Embryonic facial prominence (tissue), 1 donor: ENCODE measurements at regions not wholly inside any gene's neighbourhood (a gene's known extent, or its start where the extent isn't known, plus 50 kb on each side); places are given as distances from the start of the nearest gene placed in this dataset.

Experiments used
- DNase-seq: peaks from one replicate; pipeline ENCODE4 v3.0.0-alpha.2; 2016; ENCODE audit errors: extremely low spot score

DNA sequence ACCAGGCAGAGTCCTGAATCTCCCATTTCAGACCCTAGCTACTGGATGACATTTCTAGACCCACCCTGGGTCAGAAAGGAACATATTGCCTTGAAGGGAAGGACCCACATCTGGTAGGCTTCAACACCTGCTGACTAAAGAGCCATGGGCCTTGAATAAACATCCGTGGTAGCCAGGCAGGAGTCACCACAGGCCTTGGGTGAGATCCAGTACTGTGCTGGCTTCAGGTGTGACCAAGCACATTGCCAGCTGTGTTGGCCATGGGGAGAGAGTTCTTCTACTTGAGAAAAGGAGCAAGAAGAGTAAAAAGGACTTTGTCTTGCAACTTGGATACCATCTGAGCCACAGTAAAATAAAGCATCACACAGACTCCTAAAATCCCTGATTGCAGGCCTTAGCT is 332.6 kb downstream of the SLC16A7 start:
- no peak for DNase-seq

DNA sequence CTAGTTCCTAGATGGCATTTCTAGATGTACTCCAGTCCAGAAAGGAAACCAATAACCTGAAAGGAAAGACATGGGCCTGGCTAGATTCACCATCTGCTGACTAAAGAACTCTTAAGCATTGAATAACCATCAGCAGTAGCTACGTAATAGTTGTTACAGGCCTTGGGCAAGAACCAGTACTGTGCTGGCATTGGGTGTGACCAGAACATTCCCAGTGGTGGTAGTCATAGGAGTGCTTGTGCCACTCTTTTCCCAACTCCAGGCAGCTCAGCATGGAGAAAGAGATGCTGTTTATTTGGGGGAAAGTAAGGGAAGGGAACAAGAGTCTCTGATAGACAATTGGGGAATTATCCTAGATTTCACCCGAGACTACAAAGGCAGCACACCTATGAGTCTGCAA is 333.3 kb downstream of the SLC16A7 start:
- DNase-seq, result no peak

DNA sequence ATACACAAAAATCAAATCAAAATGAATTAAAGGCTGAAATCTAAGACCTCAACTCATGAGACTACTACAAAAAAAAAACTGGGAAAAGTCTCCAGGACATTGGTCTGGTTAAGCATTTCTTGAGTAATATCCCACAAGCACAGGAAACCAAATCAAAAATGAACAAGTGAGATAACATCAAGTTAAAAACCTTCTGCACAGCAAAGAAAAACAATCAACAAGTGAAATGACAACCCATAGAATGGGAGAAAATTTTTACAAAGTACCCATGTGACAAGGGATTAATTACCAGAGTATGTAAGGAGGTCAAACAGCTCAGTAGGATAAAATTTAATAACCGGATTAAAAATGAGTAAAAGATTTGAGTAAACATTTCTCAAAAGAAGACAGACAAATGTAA is 338.7 kb downstream of the SLC16A7 start:
- DNase-seq, result no peak

DNA sequence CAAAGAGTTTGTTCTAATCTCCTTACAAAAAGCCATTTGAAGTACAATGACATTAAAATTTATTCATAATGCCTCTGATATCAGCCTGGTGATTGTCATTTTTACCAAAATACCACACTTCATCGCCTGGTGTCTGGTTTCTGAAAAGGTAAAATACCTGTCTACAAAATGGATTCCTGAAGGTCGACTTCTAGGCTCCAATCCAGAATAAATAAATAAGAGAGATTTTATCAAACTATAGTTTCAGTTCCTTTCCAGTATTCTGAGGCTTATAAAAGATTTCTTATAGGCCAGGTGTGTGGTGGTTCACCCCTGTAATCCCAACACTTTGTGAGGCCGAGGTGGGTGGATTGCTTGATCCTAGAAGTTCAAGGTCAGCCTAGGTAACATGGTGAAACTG is 340.7 kb downstream of the SLC16A7 start:
- no peak for DNase-seq

DNA sequence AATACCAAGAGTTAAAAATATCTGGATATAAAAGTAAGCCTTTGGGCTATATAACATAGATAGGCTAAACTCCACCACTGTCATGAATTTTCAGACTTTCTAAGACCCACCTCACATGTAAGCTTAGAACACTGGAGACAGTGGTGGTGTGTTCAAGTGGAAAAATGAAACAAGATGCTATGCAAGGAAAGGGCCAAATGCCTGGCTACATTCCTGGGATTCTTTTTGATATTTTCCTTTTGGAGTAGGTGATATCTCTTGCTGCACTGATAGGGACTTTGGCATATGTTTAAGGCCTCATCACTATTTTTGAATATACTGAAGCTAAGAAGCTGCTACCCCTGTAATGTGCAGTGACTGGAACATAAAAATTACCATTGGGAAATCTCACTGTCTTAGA is 341.3 kb downstream of the SLC16A7 start:
- DNase-seq, result no peak

DNA sequence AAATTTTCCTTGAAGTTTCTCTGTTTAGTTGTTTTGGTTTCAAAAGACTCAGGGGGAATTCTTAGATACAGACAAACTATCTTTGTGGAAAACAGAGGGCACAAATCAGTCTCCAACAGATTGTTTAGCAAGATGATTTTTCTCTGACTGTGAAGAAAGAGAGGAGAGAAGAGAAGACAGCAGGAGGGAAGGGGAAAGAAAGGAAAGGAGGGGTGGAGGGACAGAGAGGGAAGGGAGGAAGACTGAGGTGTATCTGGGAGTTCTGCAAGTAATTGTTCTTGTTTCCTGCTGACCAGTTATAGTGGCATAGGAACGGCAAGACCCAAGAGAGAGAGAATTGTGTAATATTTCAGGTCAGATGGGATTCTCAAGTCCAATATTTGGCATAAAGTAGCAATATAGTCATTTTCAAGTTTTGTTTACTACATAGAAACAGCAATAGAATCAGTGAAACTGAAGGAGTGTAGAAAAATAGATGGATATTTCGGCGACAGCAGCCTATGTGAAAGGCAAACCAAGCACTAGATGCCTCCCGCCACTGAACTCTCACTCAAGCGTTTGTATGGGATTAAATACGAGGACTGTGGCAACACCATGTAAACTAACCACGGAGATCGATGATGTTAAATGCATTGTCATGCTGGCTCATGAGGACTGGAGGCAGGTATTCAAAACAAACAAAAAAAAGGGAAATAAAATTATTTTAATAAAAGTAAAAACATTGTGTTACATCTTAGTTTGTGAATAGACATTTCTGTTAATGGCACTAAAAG is 342.5 kb downstream of the SLC16A7 start:
- no peak for DNase-seq

DNA sequence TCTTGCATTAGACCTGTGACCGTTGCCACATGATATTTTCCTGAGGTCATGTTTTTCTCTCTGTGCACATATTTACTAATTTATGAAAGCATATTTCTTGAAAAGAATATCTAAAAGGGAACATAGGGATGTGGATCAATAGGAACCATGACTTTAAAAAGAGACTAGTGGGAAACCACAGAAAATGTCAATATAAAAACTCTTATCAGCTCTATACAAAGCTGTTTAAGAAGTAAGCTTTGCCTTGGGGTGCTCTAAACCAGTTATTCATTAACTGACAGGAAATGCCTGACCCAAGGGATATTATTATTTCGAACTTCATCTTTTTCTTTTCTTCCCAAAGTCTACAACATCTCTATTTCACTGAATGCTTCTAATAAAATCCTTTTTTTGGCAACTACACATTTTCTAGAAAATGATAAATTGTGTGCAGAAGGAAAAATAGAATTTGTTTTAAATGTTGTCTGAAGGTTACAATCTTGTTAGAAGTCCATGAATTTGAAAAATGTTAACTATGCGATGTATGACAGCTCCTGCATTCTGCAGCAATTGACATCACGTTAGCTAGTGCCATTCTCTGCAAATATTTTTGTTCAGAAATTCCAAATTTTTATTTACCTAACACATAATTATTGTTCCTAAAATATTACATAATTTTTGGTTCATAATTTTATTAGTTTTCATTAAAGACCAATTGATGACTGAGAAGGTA is 345.0 kb downstream of the SLC16A7 start:
- no peak for DNase-seq

DNA sequence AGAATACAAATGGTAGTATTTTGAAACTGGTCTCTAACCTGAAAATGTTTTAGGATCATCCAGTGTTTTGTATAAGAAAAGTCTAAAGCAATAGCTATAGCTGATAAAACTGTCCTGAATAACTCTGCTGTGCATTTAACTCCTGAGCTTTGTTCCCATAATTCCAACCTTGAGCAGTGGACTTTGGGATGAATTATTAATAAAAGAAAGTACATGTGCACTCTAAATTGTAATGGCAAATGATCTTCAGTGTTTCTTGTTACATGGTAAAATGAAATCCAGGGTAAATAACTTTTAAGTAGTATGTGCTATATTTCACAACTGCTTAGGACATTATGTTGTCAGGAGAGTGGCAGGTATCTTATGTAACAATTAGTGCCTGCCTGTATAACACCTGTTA is 345.6 kb downstream of the SLC16A7 start:
- no peak for DNase-seq

DNA sequence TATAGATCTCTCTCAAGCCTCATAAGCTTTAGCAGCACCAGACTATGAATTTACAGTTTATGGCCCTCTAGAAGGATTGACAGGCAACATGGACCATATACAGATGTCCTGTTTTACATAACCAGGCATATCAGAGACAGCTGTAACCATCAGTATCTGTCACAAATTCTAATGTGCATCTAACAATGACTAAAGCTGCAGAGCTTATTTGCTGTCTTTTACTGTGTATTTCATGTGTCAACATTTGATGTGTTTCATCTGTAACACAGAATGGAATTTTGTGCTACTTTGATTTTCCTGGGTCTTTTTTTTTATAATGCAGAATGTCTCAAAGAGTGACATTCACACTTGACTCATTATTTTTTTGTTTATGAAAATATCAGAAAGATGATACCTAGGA is 348.3 kb downstream of the SLC16A7 start:
- DNase-seq, result no peak

DNA sequence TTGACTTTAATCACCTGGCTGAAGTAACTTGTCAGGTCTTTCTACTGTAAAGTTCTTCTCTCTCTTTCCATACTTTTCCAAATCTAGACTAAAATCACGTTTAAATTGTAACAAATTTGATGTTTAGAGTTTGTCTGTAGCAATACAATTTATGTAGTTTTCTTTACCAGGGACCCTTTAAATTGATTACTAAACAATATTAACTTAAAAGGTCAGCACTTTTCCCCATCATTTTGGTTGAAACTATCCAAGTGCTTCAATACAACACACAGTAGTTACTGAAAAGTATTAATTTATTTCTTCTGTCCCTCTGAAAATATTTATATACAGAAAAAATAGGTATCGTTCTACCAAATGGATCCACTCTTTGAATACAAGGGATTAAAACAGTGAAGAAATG is 350.8 kb downstream of the SLC16A7 start:
- DNase-seq, result no peak

DNA sequence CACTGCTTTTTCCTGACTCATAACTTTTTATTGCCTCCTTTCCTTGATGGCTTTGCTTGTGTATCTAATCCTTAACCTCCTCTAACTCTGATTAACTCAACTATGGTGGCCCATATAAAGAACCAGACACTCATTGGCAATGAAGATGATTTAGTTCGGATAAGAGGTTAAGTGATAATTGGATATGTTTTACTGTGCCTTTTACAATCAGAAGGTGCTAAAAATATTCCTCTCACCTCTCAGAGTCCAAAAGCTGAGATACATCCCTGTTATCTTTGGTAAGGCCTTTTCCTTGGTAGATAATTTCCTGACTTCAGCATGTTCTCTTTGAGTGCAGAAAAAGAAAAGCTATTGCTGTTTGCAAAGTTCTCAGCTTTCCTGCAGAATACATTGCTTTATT is 367.7 kb downstream of the SLC16A7 start:
- no peak for DNase-seq

DNA sequence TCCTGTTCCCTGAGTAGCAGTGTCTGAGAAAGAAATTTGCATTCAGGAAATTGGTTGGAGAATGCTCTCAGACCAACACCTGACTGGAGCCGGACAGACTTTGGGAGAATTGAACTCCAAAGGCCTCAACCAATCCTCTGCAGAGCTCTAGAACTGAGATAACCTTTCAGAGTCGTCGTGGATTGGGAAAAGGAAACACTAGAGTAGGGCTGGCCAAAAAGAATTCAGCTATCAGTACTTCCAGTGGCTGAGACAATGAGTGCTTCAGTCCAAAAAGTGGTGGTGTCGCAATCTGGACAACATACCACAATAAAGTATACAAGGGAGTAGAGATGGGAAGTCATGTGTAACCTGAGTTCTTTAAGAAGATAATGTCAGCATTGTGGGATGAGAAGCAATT is 377.1 kb downstream of the SLC16A7 start:
- DNase-seq, result no peak

DNA sequence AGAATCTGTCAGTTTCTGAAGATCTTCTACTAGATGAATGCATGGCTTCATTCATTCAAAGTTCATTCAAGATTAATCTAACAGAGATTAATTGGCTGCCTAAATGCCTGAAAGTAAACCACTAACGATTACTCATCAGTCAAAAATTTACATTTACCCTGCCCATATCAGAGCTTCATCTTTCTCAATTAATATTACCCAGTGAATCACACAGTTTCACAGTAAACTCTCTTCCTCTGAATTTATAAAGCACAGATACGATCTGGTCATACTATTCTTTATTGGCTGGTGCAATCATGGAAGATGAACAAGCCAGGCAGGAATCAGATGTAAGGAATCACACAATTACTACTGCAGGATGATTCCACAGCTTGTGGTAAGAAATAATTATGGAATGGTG is 377.7 kb downstream of the SLC16A7 start:
- no peak for DNase-seq

DNA sequence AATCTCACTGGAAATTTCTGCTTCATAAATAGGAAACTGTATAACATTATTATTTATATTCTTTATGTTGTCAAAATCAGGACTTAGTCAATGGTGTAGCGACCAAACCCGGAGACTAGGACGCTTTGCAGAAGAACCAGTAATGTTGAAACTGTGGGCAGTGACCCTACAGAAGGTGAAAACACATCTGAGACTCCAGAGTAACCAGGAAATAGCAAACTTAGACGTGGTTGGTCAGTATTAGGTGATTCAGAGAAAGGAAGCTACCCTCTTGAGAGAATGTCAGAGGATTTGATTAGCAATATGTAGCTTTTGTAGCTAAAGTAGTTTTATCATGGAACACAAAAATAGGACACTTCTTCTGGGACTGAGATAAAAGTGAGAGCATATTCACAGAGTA is 381.9 kb downstream of the SLC16A7 start:
- no peak for DNase-seq

DNA sequence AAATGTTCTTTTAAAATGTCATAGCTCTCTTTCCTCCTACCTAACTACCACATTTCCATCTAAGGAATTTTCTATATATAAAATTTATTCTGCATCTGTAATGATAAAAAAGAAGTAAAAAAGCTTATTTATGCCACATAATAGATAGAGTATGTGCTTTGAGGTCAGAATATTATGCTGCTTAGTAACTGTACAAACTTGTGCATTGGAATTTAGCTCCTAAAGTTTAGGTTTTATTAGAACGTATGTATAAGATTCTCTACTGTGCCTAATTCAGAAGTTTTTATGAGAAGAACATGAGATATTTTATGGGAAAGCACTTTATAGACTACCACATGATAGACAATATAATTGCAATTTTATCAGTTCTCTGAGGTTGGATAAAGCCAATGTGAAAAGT is 384.6 kb downstream of the SLC16A7 start:
- no peak for DNase-seq

DNA sequence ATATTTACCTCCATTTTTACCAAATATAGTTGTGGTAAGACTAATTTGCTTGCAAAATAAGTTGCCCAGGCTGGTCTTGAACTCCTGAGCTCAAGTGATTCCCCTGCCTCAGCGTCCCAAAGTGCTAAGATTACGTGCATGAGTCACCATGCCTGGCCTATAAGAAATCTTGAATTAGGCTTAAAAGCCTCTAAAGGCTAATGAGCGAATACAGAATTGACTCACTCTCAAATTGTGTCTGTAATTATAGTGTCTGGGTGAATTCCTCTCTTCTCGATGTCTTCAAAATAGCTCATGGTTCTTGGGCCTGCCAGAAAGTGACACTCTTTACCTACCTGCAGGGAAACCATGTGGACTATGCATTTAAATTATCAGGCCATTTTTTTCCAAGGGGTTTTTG is 403.5 kb downstream of the SLC16A7 start:
- DNase-seq, result no peak

DNA sequence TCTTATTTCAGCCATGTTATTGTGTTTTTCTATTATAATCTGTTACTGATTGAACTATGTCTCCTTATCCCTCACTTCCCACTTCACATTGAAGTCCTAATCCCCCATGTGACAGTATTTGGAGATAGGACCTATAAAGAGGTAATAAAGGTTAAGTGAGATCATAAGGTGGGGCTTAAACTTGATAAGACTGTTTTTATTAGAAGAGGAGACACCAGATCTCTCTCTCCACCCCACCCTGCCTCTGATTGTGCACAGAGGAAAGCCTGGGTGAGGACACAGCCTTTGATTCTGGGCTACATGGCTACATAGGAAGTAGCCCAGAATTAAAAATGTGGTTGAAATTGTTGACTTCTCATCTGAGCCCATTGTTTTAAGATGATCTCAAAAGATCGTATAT is 414.7 kb downstream of the SLC16A7 start:
- DNase-seq, result no peak

DNA sequence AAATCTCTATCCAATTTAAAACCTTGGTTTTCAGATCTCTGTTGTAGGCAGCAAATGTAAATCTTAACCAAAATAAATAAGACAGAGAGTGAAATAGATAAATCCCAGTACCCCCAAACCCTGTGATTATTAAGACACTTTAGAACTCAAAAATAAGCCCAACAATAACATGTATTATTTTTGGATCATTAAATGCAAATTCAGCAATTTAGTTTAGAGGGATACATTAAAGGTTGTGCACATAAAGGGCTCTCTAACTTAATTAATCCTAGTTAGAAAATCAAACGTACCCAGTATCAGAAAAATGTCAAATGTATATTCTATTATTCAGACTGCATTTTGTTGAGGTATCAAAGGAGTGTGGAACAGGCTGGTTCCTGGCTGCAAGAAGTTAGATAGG is 416.8 kb downstream of the SLC16A7 start:
- no peak for DNase-seq

DNA sequence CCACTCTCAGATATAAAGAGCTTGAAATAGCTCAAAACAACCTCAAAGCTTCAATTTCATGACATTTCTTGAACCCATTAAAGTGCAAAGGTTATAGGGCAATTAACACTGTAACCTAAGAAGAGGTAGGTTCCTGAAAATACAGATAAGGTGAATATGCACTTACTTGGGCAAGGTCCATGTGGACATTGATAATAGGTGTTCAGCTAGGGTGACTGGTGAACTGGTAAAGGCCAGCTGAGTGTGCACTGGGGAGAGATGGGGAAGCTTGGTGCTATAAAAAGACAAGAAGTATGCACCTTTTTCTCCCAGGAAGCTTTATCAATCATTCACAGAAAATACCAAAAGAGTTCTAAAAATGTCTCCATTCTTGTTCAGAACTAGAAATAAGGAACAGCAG is 418.6 kb downstream of the SLC16A7 start:
- DNase-seq, result no peak

DNA sequence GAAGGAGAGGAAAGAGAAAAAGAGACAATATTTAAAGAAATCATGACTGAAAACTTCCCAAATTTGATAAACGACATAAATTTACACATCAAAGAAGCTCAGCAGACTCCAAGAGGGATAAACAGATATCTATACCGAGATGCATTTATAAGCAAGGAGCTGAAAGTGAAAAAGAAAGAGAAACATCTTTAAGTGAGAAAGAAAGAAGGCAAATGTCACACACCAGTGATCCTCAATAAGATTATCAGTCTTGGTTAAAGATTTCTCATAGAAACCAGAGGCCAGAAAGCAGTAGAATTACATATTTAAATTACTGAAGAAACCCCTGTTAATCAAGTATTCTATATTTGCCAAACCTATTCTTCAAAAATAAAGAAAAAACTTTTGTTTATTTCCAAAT is 424.2 kb downstream of the SLC16A7 start:
- DNase-seq, result no peak

DNA sequence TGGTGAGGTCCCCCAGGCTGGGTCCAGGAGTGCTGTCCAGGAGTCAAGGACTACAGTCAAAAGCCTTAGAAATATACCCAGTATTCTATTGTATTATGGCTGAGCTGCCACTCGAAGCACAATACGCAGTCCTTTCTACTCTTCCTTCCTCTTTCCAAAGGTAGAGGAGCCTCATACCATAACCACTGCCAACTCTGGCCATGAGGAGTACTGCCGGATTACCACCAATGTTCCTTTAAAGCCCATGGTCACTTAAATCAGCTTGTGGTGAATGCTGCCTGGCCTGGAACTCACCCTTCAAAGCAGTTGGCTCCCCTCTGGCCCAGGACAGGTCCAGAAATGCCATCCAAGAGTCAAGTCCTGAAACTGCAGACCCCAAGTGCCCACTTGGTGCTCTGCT is 425.4 kb downstream of the SLC16A7 start:
- DNase-seq, result no peak

DNA sequence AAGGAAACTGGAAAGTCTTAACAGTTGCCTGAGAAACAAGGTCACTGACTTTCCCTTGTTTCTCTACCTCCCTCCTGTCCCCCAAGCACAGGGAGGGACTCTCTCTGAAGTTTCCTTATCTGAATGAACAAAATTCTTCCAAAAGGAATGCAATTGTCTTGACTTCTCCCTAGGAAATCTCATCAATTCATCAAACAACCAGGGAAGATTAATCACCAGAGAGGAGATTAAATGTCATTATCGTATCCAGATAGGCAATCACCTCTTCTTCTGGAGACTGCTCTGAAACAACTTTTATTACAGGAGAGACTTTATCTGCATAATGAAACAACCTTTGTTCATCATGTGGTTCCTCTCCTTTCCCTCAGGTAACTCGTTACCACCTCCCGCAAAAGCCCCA is 431.4 kb downstream of the SLC16A7 start:
- no peak for DNase-seq

DNA sequence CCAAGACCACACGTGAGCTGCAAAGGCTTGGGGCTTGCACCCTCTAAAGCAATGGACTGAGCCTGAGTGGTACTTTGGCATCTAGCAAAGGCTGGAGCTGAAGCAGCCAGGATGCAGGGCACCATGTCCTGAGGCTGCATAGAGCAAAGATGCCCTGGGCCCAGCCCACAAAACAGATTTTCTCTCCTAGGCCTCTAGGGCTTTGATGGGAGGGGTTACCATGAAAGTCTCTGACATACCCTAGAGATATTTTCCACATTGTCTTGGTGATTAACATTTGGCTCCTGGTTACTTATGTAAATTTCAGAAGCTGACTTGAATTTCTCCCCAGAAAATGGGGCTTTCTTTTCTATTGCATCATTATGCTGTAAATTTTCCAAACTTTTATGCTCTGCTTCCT is 438.3 kb downstream of the SLC16A7 start:
- no peak for DNase-seq

DNA sequence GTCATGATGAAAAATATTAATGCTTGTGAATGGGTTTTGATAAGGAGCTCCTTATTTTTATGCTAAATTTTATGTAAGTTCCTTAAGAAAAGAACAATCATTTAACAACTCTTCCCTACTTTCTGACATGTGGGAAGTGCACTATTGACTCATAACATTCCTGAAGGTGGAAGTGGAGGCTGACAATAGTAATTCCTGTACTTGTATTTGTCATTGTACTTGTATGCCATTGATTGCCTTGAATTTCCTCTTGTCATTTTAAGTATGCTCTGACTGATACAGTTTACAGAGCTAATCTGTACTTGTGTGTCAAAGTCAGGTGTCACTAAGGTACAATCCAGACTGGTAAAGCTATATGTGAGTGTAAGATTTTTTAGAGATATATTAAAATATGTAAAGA is 440.0 kb downstream of the SLC16A7 start:
- DNase-seq, result no peak
